ENCODE measurements at regions not wholly inside any gene's neighbourhood (a gene's known extent, or its start where the extent isn't known, plus 50 kb on each side); places are given as distances from the start of the nearest gene placed in this dataset.

DNA sequence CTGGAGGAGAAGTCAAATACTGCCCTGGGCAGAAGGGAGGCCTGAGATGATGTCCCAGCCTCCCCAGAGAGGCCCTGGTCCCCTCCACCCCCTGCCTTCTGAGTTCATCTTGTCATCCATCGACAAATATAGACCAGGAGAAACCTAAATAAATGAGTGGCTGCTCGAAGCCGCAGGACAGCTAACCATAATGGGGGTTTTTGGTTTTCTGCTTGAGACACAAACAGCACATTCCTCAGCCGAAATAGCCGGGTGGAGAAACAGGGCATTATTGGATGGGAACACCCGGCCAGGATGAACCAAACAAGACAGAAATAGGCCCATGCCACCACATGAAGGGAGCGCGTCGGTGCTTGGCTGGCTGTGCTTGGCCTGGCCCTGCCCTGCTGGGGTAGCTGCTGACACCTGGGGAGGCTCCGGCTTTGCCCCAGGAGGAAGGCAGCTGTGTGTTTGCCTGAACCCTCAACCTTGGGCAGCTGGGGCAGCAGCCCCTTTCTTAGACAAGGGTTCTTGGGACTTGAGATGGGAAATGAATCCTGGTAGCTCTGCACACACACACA, 188.1 kb downstream of the IRX5 start:
- no peaks in the 10 kb centered on the region for H3K4me1 Mint-ChIP-seq (ENCODE audit: unreplicated experiment)
- no peak overlapping the region for H3K4me3 Mint-ChIP-seq (ENCODE audit: unreplicated experiment)
- TF ChIP-seq, protein P1, sequence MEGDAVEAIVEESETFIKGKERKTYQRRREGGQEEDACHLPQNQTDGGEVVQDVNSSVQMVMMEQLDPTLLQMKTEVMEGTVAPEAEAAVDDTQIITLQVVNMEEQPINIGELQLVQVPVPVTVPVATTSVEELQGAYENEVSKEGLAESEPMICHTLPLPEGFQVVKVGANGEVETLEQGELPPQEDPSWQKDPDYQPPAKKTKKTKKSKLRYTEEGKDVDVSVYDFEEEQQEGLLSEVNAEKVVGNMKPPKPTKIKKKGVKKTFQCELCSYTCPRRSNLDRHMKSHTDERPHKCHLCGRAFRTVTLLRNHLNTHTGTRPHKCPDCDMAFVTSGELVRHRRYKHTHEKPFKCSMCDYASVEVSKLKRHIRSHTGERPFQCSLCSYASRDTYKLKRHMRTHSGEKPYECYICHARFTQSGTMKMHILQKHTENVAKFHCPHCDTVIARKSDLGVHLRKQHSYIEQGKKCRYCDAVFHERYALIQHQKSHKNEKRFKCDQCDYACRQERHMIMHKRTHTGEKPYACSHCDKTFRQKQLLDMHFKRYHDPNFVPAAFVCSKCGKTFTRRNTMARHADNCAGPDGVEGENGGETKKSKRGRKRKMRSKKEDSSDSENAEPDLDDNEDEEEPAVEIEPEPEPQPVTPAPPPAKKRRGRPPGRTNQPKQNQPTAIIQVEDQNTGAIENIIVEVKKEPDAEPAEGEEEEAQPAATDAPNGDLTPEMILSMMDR (IDR thresholded peaks at IDR 0.05; ENCODE audit: unreplicated experiment): no peak
- no peak overlapping the region for H3K27ac Mint-ChIP-seq (ENCODE audit: unreplicated experiment)
- H3K9me3 Mint-ChIP-seq (ENCODE audit: unreplicated experiment): no peaks in the 10 kb centered on the region
- DNase-seq (ENCODE audit: low spot score): no peak
- no peaks in the 10 kb centered on the region for H3K36me3 Mint-ChIP-seq (ENCODE audit: low read depth, unreplicated experiment)
- H3K27me3 Mint-ChIP-seq (ENCODE audit: unreplicated experiment): peaks cover 8% of the 10 kb centered on the region

DNA sequence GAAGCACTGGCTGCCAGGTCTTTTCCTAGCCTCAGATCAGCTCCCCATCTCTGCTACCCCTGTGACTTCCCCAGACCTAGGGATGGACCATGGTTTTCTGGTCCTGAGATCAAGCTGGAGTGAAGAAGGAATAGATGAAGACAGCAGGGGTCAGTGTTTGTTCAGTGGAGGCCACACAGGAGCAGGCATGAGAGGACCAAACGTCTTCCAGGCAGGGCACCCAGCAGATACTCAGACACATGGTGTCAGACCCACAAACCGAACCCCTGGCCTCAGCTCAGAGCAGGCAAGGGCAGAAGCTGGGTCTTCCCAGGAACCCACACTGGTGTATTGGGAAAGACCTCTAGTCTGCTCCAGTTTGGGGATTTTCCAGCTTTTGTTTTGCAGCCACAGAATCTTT, 189.7 kb downstream of the IRX5 start:
- DNase-seq (ENCODE audit: low spot score): peak; percentile 42
- H3K27me3 Mint-ChIP-seq (ENCODE audit: unreplicated experiment): peaks cover 5% of the 10 kb centered on the region

DNA sequence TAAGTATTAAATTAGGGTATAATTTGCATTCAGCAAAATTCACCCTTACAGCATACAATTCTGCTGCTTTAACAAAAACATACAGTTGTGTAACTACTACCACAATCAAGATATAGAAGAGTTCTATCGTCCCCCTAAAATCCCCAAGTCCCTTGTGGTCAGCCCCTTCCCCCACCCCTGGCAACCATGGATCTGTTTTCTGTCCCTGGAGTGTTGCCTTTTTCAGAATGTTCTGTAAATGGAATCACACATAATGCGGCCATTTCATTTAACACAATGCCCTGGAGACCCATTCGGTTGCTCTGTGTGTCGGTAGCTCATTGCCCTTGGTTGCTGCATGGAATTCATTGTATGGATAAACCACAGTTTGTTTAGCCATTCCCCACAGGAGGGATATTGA, 190.2 kb downstream of the IRX5 start:
- TF ChIP-seq, protein P1 (IDR thresholded peaks at IDR 0.05; ENCODE audit: unreplicated experiment): no peak
- H3K27ac Mint-ChIP-seq (ENCODE audit: unreplicated experiment): no peak overlapping the region

More for the DNA sequence above, 189.7 kb downstream of the IRX5 start:
- Mint-ChIP-seq H3K4me1 (ENCODE audit: unreplicated experiment) (no peaks in the 10 kb centered on the region), H3K36me3 (ENCODE audit: low read depth, unreplicated experiment) (no peaks in the 10 kb centered on the region), H3K9me3 (ENCODE audit: unreplicated experiment) (no peaks in the 10 kb centered on the region), H3K4me3 (ENCODE audit: unreplicated experiment) (no peak overlapping the region), H3K27ac (ENCODE audit: unreplicated experiment) (no peak overlapping the region)
- TF ChIP-seq, protein P1 (IDR thresholded peaks at IDR 0.05; ENCODE audit: unreplicated experiment): no peak

DNA sequence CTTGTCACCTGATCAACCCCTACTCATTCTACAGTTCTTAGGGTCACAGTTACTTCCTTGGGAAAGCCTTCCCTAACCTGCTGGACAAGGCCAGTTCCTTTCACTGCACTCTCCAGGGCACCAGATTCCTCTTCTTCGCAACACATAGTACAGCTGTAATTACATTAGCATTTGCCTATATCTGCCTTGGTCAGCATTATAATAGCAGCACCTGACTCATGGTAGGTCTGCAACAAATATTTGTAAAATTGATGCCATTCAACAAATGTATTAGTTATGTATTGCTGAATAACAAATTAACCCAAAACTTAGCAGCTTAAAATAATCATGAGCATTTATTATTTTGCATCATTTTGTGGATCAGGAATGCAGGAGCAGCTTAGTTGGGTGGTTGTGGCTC, 193.0 kb downstream of the IRX5 start:
- Mint-ChIP-seq H3K4me3 (ENCODE audit: unreplicated experiment) (no peak overlapping the region), H3K27me3 (ENCODE audit: unreplicated experiment) (peaks cover 3% of the 10 kb centered on the region), H3K4me1 (ENCODE audit: unreplicated experiment) (no peaks in the 10 kb centered on the region), H3K36me3 (ENCODE audit: low read depth, unreplicated experiment) (no peaks in the 10 kb centered on the region), H3K9me3 (ENCODE audit: unreplicated experiment) (no peaks in the 10 kb centered on the region), H3K27ac (ENCODE audit: unreplicated experiment) (no peak overlapping the region)
- TF ChIP-seq, protein P1 (IDR thresholded peaks at IDR 0.05; ENCODE audit: unreplicated experiment): no peak
- DNase-seq (ENCODE audit: low spot score): no peak

More for the DNA sequence above, 190.2 kb downstream of the IRX5 start:
- Mint-ChIP-seq H3K9me3 (ENCODE audit: unreplicated experiment) (no peaks in the 10 kb centered on the region), H3K4me1 (ENCODE audit: unreplicated experiment) (no peaks in the 10 kb centered on the region), H3K36me3 (ENCODE audit: low read depth, unreplicated experiment) (no peaks in the 10 kb centered on the region), H3K4me3 (ENCODE audit: unreplicated experiment) (no peak overlapping the region), H3K27me3 (ENCODE audit: unreplicated experiment) (peaks cover 5% of the 10 kb centered on the region)
- no peak for DNase-seq (ENCODE audit: low spot score)

DNA sequence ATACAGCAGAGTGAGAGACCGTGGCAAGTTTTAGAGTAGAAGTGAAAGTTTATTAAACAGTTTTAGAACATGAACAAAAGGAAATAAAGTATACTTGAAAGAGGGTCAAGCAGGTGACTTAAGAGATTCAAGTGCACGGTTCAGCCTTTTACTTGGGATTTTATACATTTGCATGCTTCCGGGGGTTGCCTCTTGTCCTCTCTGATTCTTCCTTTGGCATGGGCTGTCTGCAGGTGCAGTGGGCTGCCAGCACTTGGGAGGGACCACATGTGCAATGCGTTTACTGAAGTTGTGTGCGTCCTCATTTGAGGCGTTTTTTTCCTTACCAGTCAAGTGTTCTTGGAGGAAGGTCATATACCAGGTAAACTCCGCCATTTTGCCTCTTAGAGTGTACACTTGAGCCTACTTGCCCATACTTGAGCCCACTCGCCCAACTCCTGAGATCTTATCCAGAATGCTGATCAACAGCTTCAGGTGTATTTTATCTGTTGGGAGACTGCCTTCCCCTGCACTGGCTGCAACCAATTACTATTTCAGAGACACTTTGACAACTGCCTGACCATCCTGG, 195.2 kb downstream of the IRX5 start:
- H3K36me3 Mint-ChIP-seq (ENCODE audit: low read depth, unreplicated experiment): no peaks in the 10 kb centered on the region
- no peak overlapping the region for H3K4me3 Mint-ChIP-seq (ENCODE audit: unreplicated experiment)
- H3K27me3 Mint-ChIP-seq (ENCODE audit: unreplicated experiment): peaks cover 3% of the 10 kb centered on the region
- TF ChIP-seq, protein P1 (IDR thresholded peaks at IDR 0.05; ENCODE audit: unreplicated experiment): no peak
- DNase-seq (ENCODE audit: low spot score): no peak
- H3K9me3 Mint-ChIP-seq (ENCODE audit: unreplicated experiment): no peaks in the 10 kb centered on the region
- no peaks in the 10 kb centered on the region for H3K4me1 Mint-ChIP-seq (ENCODE audit: unreplicated experiment)
- H3K27ac Mint-ChIP-seq (ENCODE audit: unreplicated experiment): no peak overlapping the region
